ENCODE measurements at regions not wholly inside any gene's neighbourhood (a gene's known extent, or its start where the extent isn't known, plus 50 kb on each side); places are given as distances from the start of the nearest gene placed in this dataset.

DNA sequence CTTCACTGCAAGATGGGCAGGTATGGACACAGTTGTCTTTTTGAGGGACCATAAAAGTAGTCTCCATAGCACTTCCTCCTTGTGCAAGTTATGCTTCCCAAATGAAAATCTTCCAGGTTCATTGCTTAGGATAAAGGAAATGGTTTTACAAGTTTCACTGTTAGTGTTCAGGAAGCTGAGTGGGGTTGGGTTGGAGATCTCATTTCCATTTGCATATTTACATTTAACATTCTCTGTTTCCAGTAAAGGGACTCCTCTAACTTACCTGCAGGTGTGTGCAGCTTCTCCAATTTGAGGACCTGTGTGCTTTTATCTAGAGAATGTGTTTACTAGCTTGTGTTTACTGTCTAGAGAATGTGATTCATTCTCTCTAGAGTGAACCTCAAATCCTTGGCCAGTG is 141.3 kb upstream of the POU2AF2 start:
- TF ChIP-seq ZNF596 (tag by site-specific recombination; IDR thresholded peaks at IDR 0.05) = no peak
- TF ChIP-seq, protein P1, sequence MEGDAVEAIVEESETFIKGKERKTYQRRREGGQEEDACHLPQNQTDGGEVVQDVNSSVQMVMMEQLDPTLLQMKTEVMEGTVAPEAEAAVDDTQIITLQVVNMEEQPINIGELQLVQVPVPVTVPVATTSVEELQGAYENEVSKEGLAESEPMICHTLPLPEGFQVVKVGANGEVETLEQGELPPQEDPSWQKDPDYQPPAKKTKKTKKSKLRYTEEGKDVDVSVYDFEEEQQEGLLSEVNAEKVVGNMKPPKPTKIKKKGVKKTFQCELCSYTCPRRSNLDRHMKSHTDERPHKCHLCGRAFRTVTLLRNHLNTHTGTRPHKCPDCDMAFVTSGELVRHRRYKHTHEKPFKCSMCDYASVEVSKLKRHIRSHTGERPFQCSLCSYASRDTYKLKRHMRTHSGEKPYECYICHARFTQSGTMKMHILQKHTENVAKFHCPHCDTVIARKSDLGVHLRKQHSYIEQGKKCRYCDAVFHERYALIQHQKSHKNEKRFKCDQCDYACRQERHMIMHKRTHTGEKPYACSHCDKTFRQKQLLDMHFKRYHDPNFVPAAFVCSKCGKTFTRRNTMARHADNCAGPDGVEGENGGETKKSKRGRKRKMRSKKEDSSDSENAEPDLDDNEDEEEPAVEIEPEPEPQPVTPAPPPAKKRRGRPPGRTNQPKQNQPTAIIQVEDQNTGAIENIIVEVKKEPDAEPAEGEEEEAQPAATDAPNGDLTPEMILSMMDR (tag by site-specific recombination; IDR thresholded peaks at IDR 0.05) = no peak
- no peak for TF ChIP-seq ZNF785 (tag by site-specific recombination; IDR thresholded peaks at IDR 0.05)
- no peak for TF ChIP-seq ZNF521 (tag by site-specific recombination; IDR thresholded peaks at IDR 0.05)
- TF ChIP-seq, protein P2, sequence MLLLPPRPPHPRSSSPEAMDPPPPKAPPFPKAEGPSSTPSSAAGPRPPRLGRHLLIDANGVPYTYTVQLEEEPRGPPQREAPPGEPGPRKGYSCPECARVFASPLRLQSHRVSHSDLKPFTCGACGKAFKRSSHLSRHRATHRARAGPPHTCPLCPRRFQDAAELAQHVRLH (tag by site-specific recombination; IDR thresholded peaks at IDR 0.05) = no peak
- TF ChIP-seq, protein P3, sequence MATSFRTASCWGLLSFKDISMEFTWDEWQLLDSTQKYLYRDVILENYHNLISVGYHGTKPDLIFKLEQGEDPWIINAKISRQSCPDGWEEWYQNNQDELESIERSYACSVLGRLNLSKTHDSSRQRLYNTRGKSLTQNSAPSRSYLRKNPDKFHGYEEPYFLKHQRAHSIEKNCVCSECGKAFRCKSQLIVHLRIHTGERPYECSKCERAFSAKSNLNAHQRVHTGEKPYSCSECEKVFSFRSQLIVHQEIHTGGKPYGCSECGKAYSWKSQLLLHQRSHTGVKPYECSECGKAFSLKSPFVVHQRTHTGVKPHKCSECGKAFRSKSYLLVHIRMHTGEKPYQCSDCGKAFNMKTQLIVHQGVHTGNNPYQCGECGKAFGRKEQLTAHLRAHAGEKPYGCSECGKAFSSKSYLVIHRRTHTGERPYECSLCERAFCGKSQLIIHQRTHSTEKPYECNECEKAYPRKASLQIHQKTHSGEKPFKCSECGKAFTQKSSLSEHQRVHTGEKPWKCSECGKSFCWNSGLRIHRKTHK (tag by site-specific recombination; IDR thresholded peaks at IDR 0.05) = no peak
- no peak for TF ChIP-seq ZNF501 (tag by site-specific recombination; IDR thresholded peaks at IDR 0.05)
- TF ChIP-seq, protein P4, sequence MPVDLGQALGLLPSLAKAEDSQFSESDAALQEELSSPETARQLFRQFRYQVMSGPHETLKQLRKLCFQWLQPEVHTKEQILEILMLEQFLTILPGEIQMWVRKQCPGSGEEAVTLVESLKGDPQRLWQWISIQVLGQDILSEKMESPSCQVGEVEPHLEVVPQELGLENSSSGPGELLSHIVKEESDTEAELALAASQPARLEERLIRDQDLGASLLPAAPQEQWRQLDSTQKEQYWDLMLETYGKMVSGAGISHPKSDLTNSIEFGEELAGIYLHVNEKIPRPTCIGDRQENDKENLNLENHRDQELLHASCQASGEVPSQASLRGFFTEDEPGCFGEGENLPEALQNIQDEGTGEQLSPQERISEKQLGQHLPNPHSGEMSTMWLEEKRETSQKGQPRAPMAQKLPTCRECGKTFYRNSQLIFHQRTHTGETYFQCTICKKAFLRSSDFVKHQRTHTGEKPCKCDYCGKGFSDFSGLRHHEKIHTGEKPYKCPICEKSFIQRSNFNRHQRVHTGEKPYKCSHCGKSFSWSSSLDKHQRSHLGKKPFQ (tag by site-specific recombination; IDR thresholded peaks at IDR 0.05) = no peak
- TF ChIP-seq ZNF146 (tag by site-specific recombination; IDR thresholded peaks at IDR 0.05) = no peak
- no peak for TF ChIP-seq ZNF549 (tag by site-specific recombination; IDR thresholded peaks at IDR 0.05)
- TF ChIP-seq YY1 (tag by site-specific recombination; IDR thresholded peaks at IDR 0.05) = no peak
